ENCODE measurements at regions not wholly inside any gene's neighbourhood (a gene's known extent, or its start where the extent isn't known, plus 50 kb on each side); places are given as distances from the start of the nearest gene placed in this dataset.

GRCh38 chr9:15047028-15047551, 136.9 kb upstream of the FREM1 start:
- WGBS, 2 donors = 79 to 90% methylated on average over 5 of the region's 5 CpGs
- H3K27ac ChIP-seq = no peak overlapping the region
- no peaks in the 10 kb centered on the region for H3K9me3 ChIP-seq
- intact Hi-C loops (cut with DNase I) = no loop called here
- DNase-seq (no peak), ATAC-seq (no peak)
- TF ChIP-seq CTCF (IDR thresholded peaks at IDR 0.05) = no peak
- no peak overlapping the region for H3K4me3 ChIP-seq
- H3K27me3 ChIP-seq = no peaks in the 10 kb centered on the region
- no peaks in the 10 kb centered on the region for H3K4me1 ChIP-seq
- H3K36me3 ChIP-seq = no peaks in the 10 kb centered on the region

- 91 to 98% methylated on average over 4 of the region's 4 CpGs for WGBS, 2 donors
- Histone ChIP-seq H3K4me3 (no peak overlapping the region), H3K36me3 (no peaks in the 10 kb centered on the region), H3K4me1 (no peaks in the 10 kb centered on the region), H3K9me3 (peaks cover 0 to 7% (median 0%) of the 10 kb centered on the region in 11 donors), H3K27ac (no peak overlapping the region), H3K27me3 (no peaks in the 10 kb centered on the region)
- intact Hi-C loops (cut with DNase I) = no loop called here
- ATAC-seq (no peak), DNase-seq (no peak)
- TF ChIP-seq CTCF (IDR thresholded peaks at IDR 0.05) = no peak
Measured at GRCh38 chr9:15033316-15033715, 123.1 kb upstream of the FREM1 start.

GRCh38 chr9:15032860-15033259, 122.6 kb upstream of the FREM1 start:
- Histone ChIP-seq H3K4me1 (no peaks in the 10 kb centered on the region), H3K27ac (no peak overlapping the region), H3K9me3 (peaks cover 0 to 7% (median 0%) of the 10 kb centered on the region in 11 donors), H3K4me3 (no peak overlapping the region), H3K27me3 (no peaks in the 10 kb centered on the region), H3K36me3 (no peaks in the 10 kb centered on the region)
- 89 to 95% methylated on average over 1 of the region's 1 CpG for WGBS, 2 donors
- no peak for TF ChIP-seq CTCF (IDR thresholded peaks at IDR 0.05)
- intact Hi-C loops (cut with DNase I) = no loop called here
- no peak for DNase-seq
- ATAC-seq = no peak

DNA sequence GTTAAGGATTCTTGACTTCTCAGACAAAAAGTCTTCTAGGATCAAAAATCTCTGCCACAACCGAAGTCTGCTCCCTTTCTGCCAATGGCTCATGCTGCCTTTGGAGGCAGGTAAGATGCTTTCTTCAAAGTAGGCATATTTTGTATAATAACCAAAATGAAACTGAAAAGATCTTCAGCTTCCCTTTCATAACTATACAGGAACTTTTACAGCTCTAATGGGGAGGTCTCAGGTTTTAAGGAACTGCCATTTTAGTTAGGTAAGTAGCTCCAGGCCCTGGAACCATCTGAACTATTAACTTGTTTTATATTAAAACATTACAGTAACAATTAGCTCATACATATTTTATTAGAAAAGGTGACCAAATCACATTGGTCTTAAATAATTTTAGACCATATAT, 110.9 kb upstream of the FREM1 start:
- no peak overlapping the region for H3K4me3 ChIP-seq
- intact Hi-C loops (cut with DNase I) = no loop called here
- H3K27me3 ChIP-seq = no peaks in the 10 kb centered on the region
- 73 to 94% methylated on average over 1 of the region's 1 CpG for WGBS, 2 donors
- H3K36me3 ChIP-seq = no peaks in the 10 kb centered on the region
- DNase-seq (no peak), ATAC-seq (no peak)
- no peaks in the 10 kb centered on the region for H3K4me1 ChIP-seq
- H3K27ac ChIP-seq = no peak overlapping the region
- no peak for TF ChIP-seq CTCF (IDR thresholded peaks at IDR 0.05)
- no peaks in the 10 kb centered on the region for H3K9me3 ChIP-seq

Measured in heart right ventricle (tissue), 16 donors.